ENCODE measurements at regions not wholly inside any gene's neighbourhood (a gene's known extent, or its start where the extent isn't known, plus 50 kb on each side); places are given as distances from the start of the nearest gene placed in this dataset.

GRCh38 chr2:145106293-145106692 lies 586.4 kb upstream of the ZEB2 start:
- TF ChIP-seq, protein P1, sequence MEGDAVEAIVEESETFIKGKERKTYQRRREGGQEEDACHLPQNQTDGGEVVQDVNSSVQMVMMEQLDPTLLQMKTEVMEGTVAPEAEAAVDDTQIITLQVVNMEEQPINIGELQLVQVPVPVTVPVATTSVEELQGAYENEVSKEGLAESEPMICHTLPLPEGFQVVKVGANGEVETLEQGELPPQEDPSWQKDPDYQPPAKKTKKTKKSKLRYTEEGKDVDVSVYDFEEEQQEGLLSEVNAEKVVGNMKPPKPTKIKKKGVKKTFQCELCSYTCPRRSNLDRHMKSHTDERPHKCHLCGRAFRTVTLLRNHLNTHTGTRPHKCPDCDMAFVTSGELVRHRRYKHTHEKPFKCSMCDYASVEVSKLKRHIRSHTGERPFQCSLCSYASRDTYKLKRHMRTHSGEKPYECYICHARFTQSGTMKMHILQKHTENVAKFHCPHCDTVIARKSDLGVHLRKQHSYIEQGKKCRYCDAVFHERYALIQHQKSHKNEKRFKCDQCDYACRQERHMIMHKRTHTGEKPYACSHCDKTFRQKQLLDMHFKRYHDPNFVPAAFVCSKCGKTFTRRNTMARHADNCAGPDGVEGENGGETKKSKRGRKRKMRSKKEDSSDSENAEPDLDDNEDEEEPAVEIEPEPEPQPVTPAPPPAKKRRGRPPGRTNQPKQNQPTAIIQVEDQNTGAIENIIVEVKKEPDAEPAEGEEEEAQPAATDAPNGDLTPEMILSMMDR (IDR thresholded peaks at IDR 0.05), result no peak
- no peak for TF ChIP-seq EZH2 (IDR thresholded peaks at IDR 0.05; ENCODE audit: borderline replicate concordance, insufficient read depth, low read depth, low read length, poor library complexity, severe bottlenecking)
